Fibroblast of lung (primary cell): ENCODE measurements at regions not wholly inside any gene's neighbourhood (a gene's known extent, or its start where the extent isn't known, plus 50 kb on each side); places are given as distances from the start of the nearest gene placed in this dataset.

Experiments
- DNase-seq, 2 donors: peaks; one replicate each; pipeline versions ENCODE4 v3.0.0 to v3.0.0-alpha.2; 2010; ENCODE audit warnings: low read depth in 2 of 2
- H2AFZ ChIP-seq: 2 replicates; pipeline ENCODE4 v1.5.1; 2012; ENCODE audit warnings: low read length, control low read depth, inconsistent platforms
- H3K27ac ChIP-seq: 2 replicates; pipeline ENCODE4 v1.5.1; 2011; ENCODE audit warnings: low read length, control low read depth; ENCODE audit not compliant: insufficient read depth
- H3K27me3 ChIP-seq: 2 replicates; pipeline ENCODE4 v1.5.1; 2011; ENCODE audit warnings: mild to moderate bottlenecking, low read length; ENCODE audit not compliant: control insufficient read depth, insufficient read depth
- H3K36me3 ChIP-seq: 2 replicates; pipeline ENCODE4 v1.5.1; 2011; ENCODE audit warnings: low read length; ENCODE audit not compliant: control insufficient read depth, insufficient read depth
- H3K4me1 ChIP-seq: 2 replicates; pipeline ENCODE4 v1.5.1; 2011; ENCODE audit warnings: low read length; ENCODE audit not compliant: control insufficient read depth, insufficient read depth; ENCODE audit errors: extremely low read depth
- H3K4me2 ChIP-seq: 2 replicates; pipeline ENCODE4 v1.5.1; 2011; ENCODE audit warnings: low read length, control low read depth; ENCODE audit not compliant: insufficient read depth; ENCODE audit errors: extremely low read depth
- H3K4me3 ChIP-seq, 4 experiments: fragments of 200-600 bp in 1 of 4; sonication (generic) in 1 of 4; replicated peaks in 1 of 4; 2 replicates each; pipeline ENCODE4 v1.5.1; 2011 to 2016; ENCODE audit warnings: low read length in 4 of 4, low read depth in 3 of 4, mild to moderate bottlenecking in 3 of 4, control low read depth in 2 of 4, inconsistent platforms in 1 of 4, mixed read lengths in 1 of 4; ENCODE audit not compliant: insufficient read depth in 1 of 4; ENCODE audit errors: control extremely low read depth in 1 of 4
- H3K79me2 ChIP-seq: 2 replicates; pipeline ENCODE4 v1.5.1; 2012; ENCODE audit warnings: mild to moderate bottlenecking, low read length, inconsistent platforms; ENCODE audit not compliant: control insufficient read depth, insufficient read depth
- H3K9ac ChIP-seq: 2 replicates; pipeline ENCODE4 v1.5.1; 2011; ENCODE audit warnings: mild to moderate bottlenecking, low read length, control low read depth; ENCODE audit not compliant: insufficient read depth
- H3K9me3 ChIP-seq: 2 replicates; pipeline ENCODE4 v1.5.1; 2012; ENCODE audit warnings: low read depth, low read length; ENCODE audit not compliant: control insufficient read depth, insufficient read depth
- H4K20me1 ChIP-seq: 2 replicates; pipeline ENCODE4 v1.5.1; 2011; ENCODE audit warnings: low read length; ENCODE audit not compliant: control insufficient read depth, insufficient read depth; ENCODE audit errors: extremely low read depth
- EZH2 ChIP-seq: IDR thresholded peaks from 2 replicates; pipeline ENCODE4 v1.5.1; 2012; ENCODE audit warnings: low read length, control low read depth, mild to moderate bottlenecking; ENCODE audit errors: missing control alignments
- TF ChIP-seq, protein P1 (sequence below), 2 donors: IDR thresholded peaks in 1 of 2; conservative IDR thresholded peaks in 1 of 2; 1 replicate in 1 of 2; 2 replicates in 1 of 2; pipeline ENCODE4 v1.5.1; 2011 to 2012; ENCODE audit warnings: low read length in 2 of 2, control low read depth in 1 of 2, inconsistent platforms in 1 of 2, low read depth in 1 of 2, mild to moderate bottlenecking in 1 of 2

DNA sequence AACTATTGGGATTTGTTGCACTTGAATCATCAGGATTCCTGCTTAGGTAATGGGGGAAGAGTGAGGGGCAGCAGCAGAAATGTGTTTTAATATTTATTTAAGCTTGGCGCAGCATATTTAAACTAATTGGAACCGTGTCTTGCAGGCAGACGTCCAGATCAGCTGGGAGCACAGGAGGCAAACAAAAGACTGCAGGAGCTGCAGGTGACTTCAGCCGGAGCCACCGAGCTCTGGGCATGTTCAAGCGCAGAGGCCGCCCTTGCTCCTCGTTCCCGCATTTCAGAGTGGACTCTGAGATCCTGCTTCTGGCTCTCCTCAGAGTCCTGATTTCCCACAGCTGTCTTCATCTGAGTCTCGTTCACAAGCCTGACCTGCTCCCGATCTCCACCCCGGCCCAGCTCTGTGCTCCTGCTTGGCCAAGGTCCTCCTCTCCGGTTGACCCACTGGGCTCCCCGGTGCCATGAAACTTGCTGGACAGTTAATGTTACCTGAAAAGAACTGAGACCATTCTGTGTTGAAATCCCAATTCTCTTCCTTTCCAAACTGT is 475.5 kb downstream of the SOX11 start:
- Histone ChIP-seq H3K4me3 (no peak overlapping the region), H3K36me3 (no peaks in the 10 kb centered on the region), H3K9me3 (no peaks in the 10 kb centered on the region), H3K79me2 (no peaks in the 10 kb centered on the region), H3K9ac (no peak overlapping the region), H3K4me2 (no peak overlapping the region), H4K20me1 (no peaks in the 10 kb centered on the region), H2AFZ (no peak overlapping the region), H3K27ac (no peak overlapping the region), H3K27me3 (no peaks in the 10 kb centered on the region), H3K4me1 (no peaks in the 10 kb centered on the region)
- TF ChIP-seq, protein P1, sequence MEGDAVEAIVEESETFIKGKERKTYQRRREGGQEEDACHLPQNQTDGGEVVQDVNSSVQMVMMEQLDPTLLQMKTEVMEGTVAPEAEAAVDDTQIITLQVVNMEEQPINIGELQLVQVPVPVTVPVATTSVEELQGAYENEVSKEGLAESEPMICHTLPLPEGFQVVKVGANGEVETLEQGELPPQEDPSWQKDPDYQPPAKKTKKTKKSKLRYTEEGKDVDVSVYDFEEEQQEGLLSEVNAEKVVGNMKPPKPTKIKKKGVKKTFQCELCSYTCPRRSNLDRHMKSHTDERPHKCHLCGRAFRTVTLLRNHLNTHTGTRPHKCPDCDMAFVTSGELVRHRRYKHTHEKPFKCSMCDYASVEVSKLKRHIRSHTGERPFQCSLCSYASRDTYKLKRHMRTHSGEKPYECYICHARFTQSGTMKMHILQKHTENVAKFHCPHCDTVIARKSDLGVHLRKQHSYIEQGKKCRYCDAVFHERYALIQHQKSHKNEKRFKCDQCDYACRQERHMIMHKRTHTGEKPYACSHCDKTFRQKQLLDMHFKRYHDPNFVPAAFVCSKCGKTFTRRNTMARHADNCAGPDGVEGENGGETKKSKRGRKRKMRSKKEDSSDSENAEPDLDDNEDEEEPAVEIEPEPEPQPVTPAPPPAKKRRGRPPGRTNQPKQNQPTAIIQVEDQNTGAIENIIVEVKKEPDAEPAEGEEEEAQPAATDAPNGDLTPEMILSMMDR (conservative IDR thresholded peaks at IDR 0.05 in 1 of 2, IDR thresholded peaks at IDR 0.05 in 1 of 2; ENCODE audit: low read depth in 1 of 2, low read length in 2 of 2): no peak
- TF ChIP-seq EZH2: no peak
- DNase-seq: no peak

DNA sequence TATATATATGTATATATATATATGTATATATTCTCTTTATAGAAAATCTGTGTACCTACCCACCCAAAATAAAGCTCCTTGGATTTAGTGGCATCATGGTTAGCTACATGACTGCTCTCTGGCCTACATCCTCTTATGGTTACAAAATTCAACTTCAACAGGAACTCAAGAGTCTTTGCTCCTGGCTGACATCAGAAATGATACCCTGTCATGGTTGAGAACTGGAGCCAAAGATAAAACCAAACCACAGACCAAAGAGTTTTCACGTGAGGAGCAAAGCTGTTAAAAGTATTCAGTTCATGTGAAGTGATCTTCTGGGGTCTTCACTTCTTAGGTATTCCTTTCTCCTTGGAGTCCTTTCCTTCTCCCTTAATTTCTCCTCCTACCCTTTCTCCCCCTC is 476.3 kb downstream of the SOX11 start:
- Histone ChIP-seq H3K4me1 (no peaks in the 10 kb centered on the region), H3K79me2 (no peaks in the 10 kb centered on the region), H3K9me3 (no peaks in the 10 kb centered on the region), H3K27ac (no peak overlapping the region), H3K27me3 (no peaks in the 10 kb centered on the region), H3K9ac (no peak overlapping the region), H3K4me3 (no peak overlapping the region), H3K4me2 (no peak overlapping the region), H3K36me3 (no peaks in the 10 kb centered on the region), H2AFZ (no peak overlapping the region), H4K20me1 (no peaks in the 10 kb centered on the region)
- no peak for DNase-seq
- TF ChIP-seq, protein P1 (conservative IDR thresholded peaks at IDR 0.05 in 1 of 2, IDR thresholded peaks at IDR 0.05 in 1 of 2; ENCODE audit: low read depth in 1 of 2, low read length in 2 of 2): no peak
- TF ChIP-seq EZH2: no peak

- TF ChIP-seq EZH2: no peak
- TF ChIP-seq, protein P1 (conservative IDR thresholded peaks at IDR 0.05 in 1 of 2, IDR thresholded peaks at IDR 0.05 in 1 of 2; ENCODE audit: low read depth in 1 of 2, low read length in 2 of 2): no peak
- Histone ChIP-seq H4K20me1 (no peaks in the 10 kb centered on the region), H2AFZ (no peak overlapping the region), H3K4me3 (no peak overlapping the region), H3K9ac (no peak overlapping the region), H3K27ac (no peak overlapping the region), H3K27me3 (no peaks in the 10 kb centered on the region), H3K9me3 (no peaks in the 10 kb centered on the region), H3K79me2 (no peaks in the 10 kb centered on the region), H3K36me3 (no peaks in the 10 kb centered on the region), H3K4me2 (no peak overlapping the region), H3K4me1 (no peaks in the 10 kb centered on the region)
- no peak for DNase-seq
Observed at GRCh38 chr2:6171294-6171693, 479.1 kb downstream of the SOX11 start.
